Heart left ventricle (tissue), 16 donors: ENCODE measurements at regions not wholly inside any gene's neighbourhood (a gene's known extent, or its start where the extent isn't known, plus 50 kb on each side); places are given as distances from the start of the nearest gene placed in this dataset.

ENCODE experiments used
- ATAC-seq, 4 donors: fragments of 200-7000 bp; cut with Tn5 transposase; one replicate each; pipeline ENCODE4 v1.9.1; 2020 to 2022; ENCODE audit warnings: moderate library complexity in 4 of 4, mild to moderate bottlenecking in 3 of 4, moderate number of reproducible peaks in 1 of 4
- DNase-seq, 5 donors: peaks; one replicate each; pipeline ENCODE4 v3.0.0-alpha.2; 2020
- H3K27ac ChIP-seq, 12 donors: fragments of 200-600 bp; sonication (generic) in 4 of 12; one replicate each; pipeline versions ENCODE4 v1.5.0 to v1.8.0; 2016 to 2022; ENCODE audit warnings: mild to moderate bottlenecking in 2 of 12
- H3K27me3 ChIP-seq, 9 donors: fragments of 200-600 bp; sonication (generic) in 2 of 9; one replicate each; pipeline versions ENCODE4 v1.5.1 to v1.8.0; 2016 to 2022; ENCODE audit warnings: mild to moderate bottlenecking in 3 of 9
- H3K36me3 ChIP-seq, 9 donors: fragments of 200-600 bp; sonication (generic) in 2 of 9; one replicate each; pipeline versions ENCODE4 v1.5.0 to v1.8.0; 2018 to 2022; ENCODE audit warnings: mild to moderate bottlenecking in 2 of 9
- H3K4me1 ChIP-seq, 12 donors: fragments of 200-600 bp; sonication (generic) in 4 of 12; one replicate each; pipeline versions ENCODE4 v1.5.0 to v1.8.0; 2016 to 2022; ENCODE audit warnings: mild to moderate bottlenecking in 3 of 12
- H3K4me3 ChIP-seq, 12 donors: fragments of 200-600 bp; sonication (generic) in 4 of 12; one replicate each; pipeline versions ENCODE4 v1.5.0 to v1.8.0; 2017 to 2022; ENCODE audit warnings: mild to moderate bottlenecking in 9 of 12, moderate library complexity in 4 of 12
- H3K9me3 ChIP-seq, 12 donors: fragments of 200-600 bp; sonication (generic) in 4 of 12; one replicate each; pipeline versions ENCODE4 v1.5.0 to v1.8.0; 2016 to 2022; ENCODE audit warnings: mild to moderate bottlenecking in 1 of 12
- POLR2A ChIP-seq, 2 donors: fragments of 450-650 bp; IDR thresholded peaks; one replicate each; pipeline ENCODE4 v1.6.1; 2017; ENCODE audit warnings: antibody characterized with exemption in 2 of 2, mild to moderate bottlenecking in 2 of 2, moderate library complexity in 2 of 2
- WGBS, 4 donors: extraction: QIAGEN DNeasy Blood & Tissue Kit in 2 of 4; methylation state at CpG; one replicate each; pipeline versions ENCODE4 v1.1.5 to v1.1.7; 2013 to 2018; 5-methylcytosine and 5-hydroxymethylcytosine counted together
- intact Hi-C, 10 donors: fragments of 100-400 bp; cut with DNase I; formaldehyde crosslinking; loops; one replicate each; pipeline versions ENCODE4 v1.11.1 to v1.14.2; 2022
- TF ChIP-seq, protein P1 (sequence below), 12 donors: fragments of 200-600 bp; sonication (generic) in 4 of 12; IDR thresholded peaks; one replicate each; pipeline versions ENCODE4 v1.5.0 to v1.8.0; 2018 to 2022; ENCODE audit warnings: antibody characterized with exemption in 12 of 12, mild to moderate bottlenecking in 5 of 12
- donor health status: ischemic (EF 13 %, LVEDD 7.1; RV severe dilation, severe dysfunction).
- donor health status: healthy with polysubstance abuse.
- donor health status: DM: no; HTN: yes; CAD: no.
- donor health status: DM: no; HTN: no; CAD: no.
- donor health status: ischemic (EF 25% LVEDD 6.9; RV normal size, moderate dysfunction).
- donor health status: ischemic (EF 25% LVEDD 5.7; RV mildly dilated, moderate dysfunction).
- donor health status: healthy.
- donor health status: DM: yes; HTN: yes; CAD: no.
- donor health status: ischemic (EF 35%, LVEDD 5.7; RV mildly dilated, moderate dysfunction).
- donor health status: nonischemic (EF 11% LVEDD 7.7; RV severe dilation, severe dysfunction).
- donor health status: DM: yes; HTN: yes; CAD: no.
- donor health status: PGD.
- donor health status: ischemic (EF 29% LVEDD 5.4; RV normal size, mild dysfunction).
- donor health status: nonischemic (EF 23%, LVEDD 6.1; RV moderate dilation, normal function).

DNA sequence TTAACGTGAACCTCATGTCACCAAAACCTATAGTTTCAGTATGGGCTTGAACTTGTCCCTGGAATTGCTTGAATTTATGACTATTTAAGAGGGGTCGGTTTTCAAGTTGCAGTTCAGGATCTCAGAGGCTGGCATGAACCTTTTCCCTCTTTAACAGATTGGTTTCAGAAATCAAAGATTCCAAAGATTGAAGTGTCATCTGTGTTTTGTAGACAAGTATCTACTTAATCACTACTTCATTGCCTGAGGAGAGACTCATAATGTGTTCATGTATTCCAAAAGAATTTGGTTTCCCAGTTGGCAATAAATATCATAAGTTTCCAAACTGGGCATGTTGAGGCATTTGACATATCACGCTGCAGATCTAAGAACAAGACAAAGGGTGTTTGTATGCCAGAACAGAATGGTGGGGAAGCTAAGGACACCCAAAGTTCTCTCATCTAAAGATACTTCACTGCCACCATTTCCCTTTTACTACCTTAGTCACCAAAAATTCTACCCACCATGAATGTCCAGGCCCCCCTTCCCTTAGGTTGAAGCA is 199.5 kb downstream of the NUAK1 start:
- intact Hi-C loops, result no loop called here
- Histone ChIP-seq H3K9me3 (peaks cover 0 to 3% (median 0%) of the 10 kb centered on the region in 12 donors), H3K27me3 (no peaks in the 10 kb centered on the region), H3K36me3 (no peaks in the 10 kb centered on the region), H3K4me1 (peaks cover 0 to 13% (median 4%) of the 10 kb centered on the region in 12 donors), H3K4me3 (no peak overlapping the region), H3K27ac (no peak overlapping the region)
- TF ChIP-seq, protein P1, sequence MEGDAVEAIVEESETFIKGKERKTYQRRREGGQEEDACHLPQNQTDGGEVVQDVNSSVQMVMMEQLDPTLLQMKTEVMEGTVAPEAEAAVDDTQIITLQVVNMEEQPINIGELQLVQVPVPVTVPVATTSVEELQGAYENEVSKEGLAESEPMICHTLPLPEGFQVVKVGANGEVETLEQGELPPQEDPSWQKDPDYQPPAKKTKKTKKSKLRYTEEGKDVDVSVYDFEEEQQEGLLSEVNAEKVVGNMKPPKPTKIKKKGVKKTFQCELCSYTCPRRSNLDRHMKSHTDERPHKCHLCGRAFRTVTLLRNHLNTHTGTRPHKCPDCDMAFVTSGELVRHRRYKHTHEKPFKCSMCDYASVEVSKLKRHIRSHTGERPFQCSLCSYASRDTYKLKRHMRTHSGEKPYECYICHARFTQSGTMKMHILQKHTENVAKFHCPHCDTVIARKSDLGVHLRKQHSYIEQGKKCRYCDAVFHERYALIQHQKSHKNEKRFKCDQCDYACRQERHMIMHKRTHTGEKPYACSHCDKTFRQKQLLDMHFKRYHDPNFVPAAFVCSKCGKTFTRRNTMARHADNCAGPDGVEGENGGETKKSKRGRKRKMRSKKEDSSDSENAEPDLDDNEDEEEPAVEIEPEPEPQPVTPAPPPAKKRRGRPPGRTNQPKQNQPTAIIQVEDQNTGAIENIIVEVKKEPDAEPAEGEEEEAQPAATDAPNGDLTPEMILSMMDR (IDR thresholded peaks at IDR 0.05), result no peak
- no peak for TF ChIP-seq POLR2A (IDR thresholded peaks at IDR 0.05)
- WGBS, 4 donors, result 92 to 96% (median 95%) methylated on average over 3 of the region's 3 CpGs
- DNase-seq (no peak), ATAC-seq (no peak)

DNA sequence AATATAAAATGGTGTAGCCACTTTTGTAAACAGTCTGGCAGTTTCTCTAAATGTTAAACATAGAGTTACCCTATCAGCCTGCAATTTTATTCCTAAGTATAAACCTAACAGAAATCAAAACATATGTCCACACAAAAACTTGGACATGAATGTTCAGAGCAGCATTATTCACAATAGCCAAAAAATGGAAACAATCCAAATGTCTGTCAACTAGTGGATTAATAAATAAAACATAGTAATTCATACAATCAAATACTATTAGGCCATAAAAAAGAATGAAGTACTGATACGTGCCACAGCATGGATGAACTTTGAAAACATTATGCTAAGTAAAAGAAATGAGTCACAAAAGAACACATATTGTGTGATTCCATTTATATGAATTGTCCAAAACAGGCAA is 196.5 kb downstream of the NUAK1 start:
- H3K36me3 ChIP-seq, result no peaks in the 10 kb centered on the region
- peaks cover 0 to 3% (median 0%) of the 10 kb centered on the region in 12 donors for H3K9me3 ChIP-seq
- intact Hi-C loops, result no loop called here
- ATAC-seq (no peak), DNase-seq (no peak)
- H3K27ac ChIP-seq, result no peak overlapping the region
- no peak overlapping the region for H3K4me3 ChIP-seq
- peaks cover 0 to 15% (median 0%) of the 10 kb centered on the region in 12 donors for H3K4me1 ChIP-seq
- 84 to 96% (median 91%) methylated on average over 1 of the region's 1 CpG for WGBS, 4 donors
- no peaks in the 10 kb centered on the region for H3K27me3 ChIP-seq
- TF ChIP-seq, protein P1 (IDR thresholded peaks at IDR 0.05), result no peak
- TF ChIP-seq POLR2A (IDR thresholded peaks at IDR 0.05), result no peak

DNA sequence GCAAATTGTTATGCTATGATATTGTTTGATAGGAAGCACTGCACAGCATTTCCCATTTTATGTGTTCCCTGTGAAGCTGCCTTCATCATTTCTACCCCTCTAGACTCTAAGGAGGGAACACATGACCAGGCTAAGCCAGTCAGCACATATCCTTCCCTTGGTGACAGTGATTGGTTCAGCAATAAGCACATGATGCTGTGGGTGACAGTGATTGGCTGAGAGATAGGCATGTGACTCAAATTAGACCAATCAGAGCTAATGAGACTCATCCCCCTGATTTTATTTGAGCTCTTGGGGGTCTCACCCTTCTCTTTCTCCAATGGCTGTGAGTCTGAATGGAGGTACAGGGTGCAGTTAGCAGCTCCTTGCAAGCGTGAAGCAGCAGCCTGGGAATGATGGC is 195.2 kb downstream of the NUAK1 start:
- Histone ChIP-seq H3K4me1 (peaks cover 0 to 26% (median 3%) of the 10 kb centered on the region in 12 donors), H3K27ac (no peak overlapping the region), H3K4me3 (no peak overlapping the region), H3K36me3 (no peaks in the 10 kb centered on the region), H3K27me3 (no peaks in the 10 kb centered on the region), H3K9me3 (peaks cover 0 to 3% (median 0%) of the 10 kb centered on the region in 12 donors)
- DNase-seq (no peak), ATAC-seq (no peak)
- WGBS, 4 donors, result 73 to 100% (median 94%) methylated on average over 1 of the region's 1 CpG
- no peak for TF ChIP-seq POLR2A (IDR thresholded peaks at IDR 0.05)
- TF ChIP-seq, protein P1 (IDR thresholded peaks at IDR 0.05), result no peak
- intact Hi-C loops, result no loop called here

DNA sequence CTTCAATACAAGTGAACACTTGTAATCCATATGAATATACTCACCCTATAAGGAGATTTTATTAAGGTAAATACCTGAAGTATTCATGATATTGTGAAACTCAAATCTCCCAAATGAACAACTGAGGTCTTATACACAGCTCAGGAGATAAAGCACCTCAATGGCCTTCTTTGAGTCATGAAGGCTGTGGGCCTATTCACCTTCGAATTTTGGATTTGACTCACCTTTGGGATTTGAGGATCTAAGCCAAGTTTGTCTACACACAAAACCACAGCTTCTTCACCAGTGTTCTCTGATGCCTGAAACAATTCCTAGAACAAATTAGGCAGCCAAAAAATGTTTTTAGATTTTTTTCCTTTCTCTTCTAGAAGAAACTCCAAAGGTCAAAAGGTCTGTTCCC is 194.1 kb downstream of the NUAK1 start:
- DNase-seq, result no peak
- no peaks in the 10 kb centered on the region for H3K27me3 ChIP-seq
- no peaks in the 10 kb centered on the region for H3K36me3 ChIP-seq
- intact Hi-C loops, result no loop called here
- TF ChIP-seq, protein P1 (IDR thresholded peaks at IDR 0.05), result no peak
- TF ChIP-seq POLR2A (IDR thresholded peaks at IDR 0.05), result no peak
- no peak for ATAC-seq
- H3K27ac ChIP-seq, result no peak overlapping the region
- peaks cover 0 to 29% (median 3%) of the 10 kb centered on the region in 12 donors for H3K4me1 ChIP-seq
- H3K4me3 ChIP-seq, result no peak overlapping the region
- WGBS, 4 donors, result 61 to 89% (median 76%) methylated on average over 1 of the region's 1 CpG
- H3K9me3 ChIP-seq, result peaks cover 0 to 3% (median 0%) of the 10 kb centered on the region in 12 donors
